Fibroblast of pulmonary artery (primary cell): ENCODE measurements at regions not wholly inside any gene's neighbourhood (a gene's known extent, or its start where the extent isn't known, plus 50 kb on each side); places are given as distances from the start of the nearest gene placed in this dataset.

ENCODE experiments used
- DNase-seq: peaks from one replicate; pipeline ENCODE4 v3.0.0-alpha.2; 2010; ENCODE audit warnings: low read depth
- H3K4me3 ChIP-seq: replicated peaks from 2 replicates; pipeline ENCODE4 v1.5.1; 2011; ENCODE audit warnings: low read depth, mild to moderate bottlenecking, control low read depth, low read length, moderate library complexity
- TF ChIP-seq, protein P1 (sequence below): IDR thresholded peaks from 2 replicates; pipeline ENCODE4 v1.5.1; 2011; ENCODE audit warnings: mild to moderate bottlenecking, control low read depth, low read length, inconsistent platforms; ENCODE audit errors: missing control alignments

DNA sequence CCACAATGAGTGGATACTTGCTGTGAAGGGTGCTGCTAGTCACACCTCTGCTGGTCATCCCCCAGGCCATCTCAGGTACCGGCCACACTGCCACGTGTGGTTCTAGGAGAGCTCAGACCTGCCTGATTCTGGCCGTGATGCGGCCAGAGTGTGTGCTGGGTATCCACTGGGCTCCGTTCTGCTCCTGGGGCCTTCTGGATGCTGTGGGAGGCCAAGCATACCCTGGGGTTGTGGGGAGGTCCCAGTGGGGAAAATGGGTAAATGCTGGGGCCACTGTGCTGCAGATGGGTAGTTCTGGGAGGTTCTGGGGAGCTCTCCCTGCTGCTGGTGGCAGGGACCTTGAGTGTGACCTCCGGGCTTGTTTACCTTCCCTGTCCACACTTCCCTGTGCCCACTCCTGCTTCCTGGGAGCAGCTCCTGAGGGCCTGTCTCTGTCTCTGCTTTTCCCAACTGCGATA, 318.4 kb downstream of the GLRX3 start:
- no peak overlapping the region for H3K4me3 ChIP-seq
- DNase-seq: no peak
- TF ChIP-seq, protein P1, sequence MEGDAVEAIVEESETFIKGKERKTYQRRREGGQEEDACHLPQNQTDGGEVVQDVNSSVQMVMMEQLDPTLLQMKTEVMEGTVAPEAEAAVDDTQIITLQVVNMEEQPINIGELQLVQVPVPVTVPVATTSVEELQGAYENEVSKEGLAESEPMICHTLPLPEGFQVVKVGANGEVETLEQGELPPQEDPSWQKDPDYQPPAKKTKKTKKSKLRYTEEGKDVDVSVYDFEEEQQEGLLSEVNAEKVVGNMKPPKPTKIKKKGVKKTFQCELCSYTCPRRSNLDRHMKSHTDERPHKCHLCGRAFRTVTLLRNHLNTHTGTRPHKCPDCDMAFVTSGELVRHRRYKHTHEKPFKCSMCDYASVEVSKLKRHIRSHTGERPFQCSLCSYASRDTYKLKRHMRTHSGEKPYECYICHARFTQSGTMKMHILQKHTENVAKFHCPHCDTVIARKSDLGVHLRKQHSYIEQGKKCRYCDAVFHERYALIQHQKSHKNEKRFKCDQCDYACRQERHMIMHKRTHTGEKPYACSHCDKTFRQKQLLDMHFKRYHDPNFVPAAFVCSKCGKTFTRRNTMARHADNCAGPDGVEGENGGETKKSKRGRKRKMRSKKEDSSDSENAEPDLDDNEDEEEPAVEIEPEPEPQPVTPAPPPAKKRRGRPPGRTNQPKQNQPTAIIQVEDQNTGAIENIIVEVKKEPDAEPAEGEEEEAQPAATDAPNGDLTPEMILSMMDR: no peak

- TF ChIP-seq, protein P1: no peak
- no peak for DNase-seq
- H3K4me3 ChIP-seq: no peak overlapping the region
These were observed 319.0 kb downstream of the GLRX3 start for GRCh38 chr10:130455111-130455695.

- DNase-seq: no peak
- no peak overlapping the region for H3K4me3 ChIP-seq
- TF ChIP-seq, protein P1: no peak
These were observed 319.6 kb downstream of the GLRX3 start for GRCh38 chr10:130455791-130456190.

DNA sequence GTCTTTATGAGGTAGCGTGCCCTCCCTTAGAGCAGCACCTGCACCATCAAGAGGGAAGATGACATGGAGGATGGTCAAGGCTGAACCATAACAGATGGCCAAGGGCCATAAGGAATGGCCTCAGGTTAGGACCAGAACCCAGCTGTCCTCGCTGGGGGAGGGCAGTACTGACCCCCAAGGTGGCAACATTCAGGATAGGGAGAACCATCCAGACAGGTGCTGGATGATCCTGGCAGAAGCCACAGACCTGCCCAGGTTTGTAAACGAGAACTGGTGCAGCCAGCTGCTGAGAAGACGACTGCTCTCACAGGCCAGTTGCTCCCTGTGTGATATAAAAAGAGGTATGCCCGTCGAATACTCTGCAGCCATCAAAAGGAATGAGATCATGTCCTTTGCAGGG, 320.4 kb downstream of the GLRX3 start:
- no peak for DNase-seq
- H3K4me3 ChIP-seq: no peak overlapping the region
- TF ChIP-seq, protein P1: no peak

GRCh38 chr10:130458509-130458908, 322.3 kb downstream of the GLRX3 start:
- TF ChIP-seq, protein P1: no peak
- no peak overlapping the region for H3K4me3 ChIP-seq
- DNase-seq: no peak

DNA sequence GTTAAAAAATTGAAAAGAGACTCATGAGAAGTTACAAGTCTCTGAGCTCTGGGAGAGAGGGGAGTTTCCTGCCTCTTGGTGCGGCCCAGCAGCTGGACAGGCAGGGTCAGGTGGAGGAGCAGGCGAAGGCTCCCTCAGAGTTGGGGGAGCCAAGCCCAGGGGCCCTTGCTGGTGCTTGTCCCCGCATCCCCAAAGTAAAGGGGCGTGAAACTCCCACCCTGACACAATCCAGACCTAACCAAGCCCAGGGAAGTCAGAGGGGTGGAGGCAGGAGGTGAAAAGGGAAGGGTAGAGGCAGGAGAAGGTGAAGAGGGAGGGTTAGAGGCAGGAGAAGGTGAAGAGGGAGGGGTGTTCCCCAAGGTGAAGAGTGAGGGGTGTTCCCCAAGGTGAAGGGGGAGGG, 322.8 kb downstream of the GLRX3 start:
- no peak overlapping the region for H3K4me3 ChIP-seq
- no peak for DNase-seq
- TF ChIP-seq, protein P1: no peak

GRCh38 chr10:130459851-130460490, 323.8 kb downstream of the GLRX3 start:
- TF ChIP-seq, protein P1: no peak

More at GRCh38 chr10:130459851-130460490, 323.8 kb downstream of the GLRX3 start:
- H3K4me3 ChIP-seq: no peak overlapping the region
- no peak for DNase-seq
